ENCODE measurements at regions not wholly inside any gene's neighbourhood (a gene's known extent, or its start where the extent isn't known, plus 50 kb on each side); places are given as distances from the start of the nearest gene placed in this dataset.

- no peak for DNase-seq
Measured at GRCh38 chr6:43880236-43881137, 110.5 kb downstream of the VEGFA start.

GRCh38 chr6:43879722-43880121 is 109.7 kb downstream of the VEGFA start:
- DNase-seq, result no peak

- DNase-seq, result no peak
Measured at GRCh38 chr6:43878823-43879495, 108.9 kb downstream of the VEGFA start.

GRCh38 chr6:43878127-43878634 is 108.2 kb downstream of the VEGFA start:
- DNase-seq, result no peak

- no peak for DNase-seq
Measured at GRCh38 chr6:43877463-43878126, 107.6 kb downstream of the VEGFA start.

- DNase-seq, result no peak
Measured at GRCh38 chr6:43877036-43877435, 107.0 kb downstream of the VEGFA start.

- peak; percentile 74 for DNase-seq
Measured at GRCh38 chr6:43876602-43877001, 106.6 kb downstream of the VEGFA start.

- no peak for DNase-seq
Measured at GRCh38 chr6:43875849-43876572, 106.0 kb downstream of the VEGFA start.

- DNase-seq, result no peak
Measured at GRCh38 chr6:43874814-43875590, 105.0 kb downstream of the VEGFA start.

GRCh38 chr6:43873806-43874714 is 104.0 kb downstream of the VEGFA start:
- DNase-seq, result no peak

- DNase-seq, result no peak
Measured at GRCh38 chr6:43871933-43872332, 101.9 kb downstream of the VEGFA start.

- no peak for DNase-seq
Measured at GRCh38 chr6:43871284-43871683, 101.3 kb downstream of the VEGFA start.

- no peak for DNase-seq
Measured at GRCh38 chr6:43870660-43871061, 100.7 kb downstream of the VEGFA start.

- DNase-seq, result no peak
Measured at GRCh38 chr6:43869792-43870659, 100.0 kb downstream of the VEGFA start.

- no peak for DNase-seq
Measured at GRCh38 chr6:43869079-43869710, 99.2 kb downstream of the VEGFA start.

- DNase-seq, result no peak
Measured at GRCh38 chr6:43868467-43868866, 98.5 kb downstream of the VEGFA start.

GRCh38 chr6:43867996-43868395 is 98.0 kb downstream of the VEGFA start:
- no peak for DNase-seq

- no peak for DNase-seq
Measured at GRCh38 chr6:43867246-43867645, 97.2 kb downstream of the VEGFA start.

GRCh38 chr6:43865932-43866645 is 96.1 kb downstream of the VEGFA start:
- DNase-seq, result no peak
